Right lobe of liver (tissue), 6 donors: ENCODE measurements at regions not wholly inside any gene's neighbourhood (a gene's known extent, or its start where the extent isn't known, plus 50 kb on each side); places are given as distances from the start of the nearest gene placed in this dataset.
"Not testable (repeated sequence)": the region's sequence is repeated elsewhere in the genome, so short reads cannot be mapped to it uniquely, and the experiment has no call there.

ENCODE experiments used
- ATAC-seq, 4 donors: fragments of 200-7000 bp; cut with Tn5 transposase; one replicate each; pipeline ENCODE4 v1.9.1; 2020; ENCODE audit warnings: mild to moderate bottlenecking in 4 of 4, moderate library complexity in 4 of 4
- DNase-seq, 3 donors: peaks; one replicate each; pipeline ENCODE4 v3.0.0-alpha.2; 2020
- H3K27ac ChIP-seq, 3 donors: fragments of 200-600 bp; one replicate each; pipeline ENCODE4 v1.8.0; 2022
- H3K27me3 ChIP-seq, 2 donors: fragments of 200-600 bp; one replicate each; pipeline ENCODE4 v1.8.0; 2022
- H3K36me3 ChIP-seq, 4 donors: fragments of 200-600 bp; sonication (generic) in 1 of 4; one replicate each; pipeline versions ENCODE4 v1.5.1 to v1.8.0; 2017 to 2022; ENCODE audit warnings: control low read depth in 1 of 4
- H3K4me1 ChIP-seq, 4 donors: fragments of 200-600 bp; sonication (generic) in 1 of 4; one replicate each; pipeline versions ENCODE4 v1.5.1 to v1.8.0; 2017 to 2022; ENCODE audit warnings: control low read depth in 1 of 4
- H3K4me3 ChIP-seq, 3 donors: fragments of 200-600 bp; one replicate each; pipeline ENCODE4 v1.8.0; 2022
- H3K9me3 ChIP-seq, 4 donors: fragments of 200-600 bp; sonication (generic) in 1 of 4; one replicate each; pipeline versions ENCODE4 v1.5.1 to v1.8.0; 2017 to 2022; ENCODE audit warnings: control low read depth in 1 of 4
- POLR2A ChIP-seq: fragments of 450-650 bp; IDR thresholded peaks from one replicate; pipeline ENCODE4 v1.6.1; 2017; ENCODE audit warnings: antibody characterized with exemption, mild to moderate bottlenecking
- WGBS: methylation state at CpG from one replicate; pipeline ENCODE4 v1.1.6; 2018; ENCODE audit warnings: low coverage, low lambda C conversion rate; ENCODE audit not compliant: insufficient coverage; ENCODE audit errors: missing lambda C conversion rate; 5-methylcytosine and 5-hydroxymethylcytosine counted together
- intact Hi-C, 2 donors: fragments of 100-400 bp; cut with DNase I; formaldehyde crosslinking; loops; one replicate each; pipeline versions ENCODE4 v1.11.2 to v1.14.1; 2022
- TF ChIP-seq, protein P1 (sequence below), 4 donors: fragments of 200-600 bp in 3 of 4; fragments of 450-650 bp in 1 of 4; IDR thresholded peaks; one replicate each; pipeline versions ENCODE4 v1.5.1 to v1.8.0; 2016 to 2022; ENCODE audit warnings: antibody characterized with exemption in 4 of 4, mild to moderate bottlenecking in 2 of 4
- donor health status: DM: no; HTN: yes; CAD: no.
- donor health status: DM: no; HTN: no; CAD: no.
- donor health status: DM: no; HTN: no; CAD: no.
- donor health status: DM: no; HTN: yes; CAD: no.
- donor health status: DM: no; HTN: yes; CAD: no.

DNA sequence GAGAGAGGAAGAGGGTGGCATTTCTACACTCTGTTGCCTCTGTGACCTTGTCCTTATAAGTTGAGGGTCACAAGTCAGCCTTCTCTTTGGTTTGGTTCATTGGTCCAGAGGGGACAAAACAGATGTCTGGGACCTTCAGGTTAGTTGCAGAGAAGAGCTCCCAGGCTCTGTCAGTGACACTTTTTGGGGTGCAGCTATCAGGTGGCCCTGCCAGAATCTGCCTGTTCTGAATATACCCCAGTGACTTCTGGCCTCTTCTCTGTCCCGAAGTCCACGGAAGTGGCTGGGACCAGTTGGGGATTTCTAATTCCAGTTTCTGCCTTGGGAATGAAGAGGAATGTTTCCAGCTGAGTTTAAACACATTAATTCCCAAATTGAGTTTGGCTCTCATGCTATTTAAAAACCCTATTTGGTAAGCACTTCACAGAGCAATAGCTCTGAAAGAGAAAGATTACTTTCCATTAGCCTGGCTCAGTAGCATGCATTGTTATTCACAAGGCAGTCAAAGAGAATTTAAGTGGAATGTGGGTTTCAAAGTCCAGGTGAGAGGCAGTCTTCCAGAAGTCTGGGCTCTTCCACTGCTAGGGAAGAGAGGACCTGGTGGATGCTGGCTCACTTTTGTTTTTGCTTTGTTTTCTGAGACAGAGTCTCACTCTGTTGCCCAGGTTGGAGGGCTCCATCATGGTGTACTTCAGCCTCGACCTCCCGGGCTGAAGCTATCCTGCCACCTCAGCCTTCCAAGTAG lies 237.8 kb upstream of the GALNT17 start:
- Histone ChIP-seq H3K36me3 (no peaks in the 10 kb centered on the region), H3K27me3 (no peaks in the 10 kb centered on the region), H3K9me3 (no peaks in the 10 kb centered on the region), H3K27ac (no peak overlapping the region), H3K4me3 (no peak overlapping the region), H3K4me1 (no peaks in the 10 kb centered on the region)
- ATAC-seq (no peak), DNase-seq (no peak)
- WGBS, result 44% methylated on average over 4 of the region's 4 CpGs
- intact Hi-C loops, result no loop called here
- TF ChIP-seq, protein P1, sequence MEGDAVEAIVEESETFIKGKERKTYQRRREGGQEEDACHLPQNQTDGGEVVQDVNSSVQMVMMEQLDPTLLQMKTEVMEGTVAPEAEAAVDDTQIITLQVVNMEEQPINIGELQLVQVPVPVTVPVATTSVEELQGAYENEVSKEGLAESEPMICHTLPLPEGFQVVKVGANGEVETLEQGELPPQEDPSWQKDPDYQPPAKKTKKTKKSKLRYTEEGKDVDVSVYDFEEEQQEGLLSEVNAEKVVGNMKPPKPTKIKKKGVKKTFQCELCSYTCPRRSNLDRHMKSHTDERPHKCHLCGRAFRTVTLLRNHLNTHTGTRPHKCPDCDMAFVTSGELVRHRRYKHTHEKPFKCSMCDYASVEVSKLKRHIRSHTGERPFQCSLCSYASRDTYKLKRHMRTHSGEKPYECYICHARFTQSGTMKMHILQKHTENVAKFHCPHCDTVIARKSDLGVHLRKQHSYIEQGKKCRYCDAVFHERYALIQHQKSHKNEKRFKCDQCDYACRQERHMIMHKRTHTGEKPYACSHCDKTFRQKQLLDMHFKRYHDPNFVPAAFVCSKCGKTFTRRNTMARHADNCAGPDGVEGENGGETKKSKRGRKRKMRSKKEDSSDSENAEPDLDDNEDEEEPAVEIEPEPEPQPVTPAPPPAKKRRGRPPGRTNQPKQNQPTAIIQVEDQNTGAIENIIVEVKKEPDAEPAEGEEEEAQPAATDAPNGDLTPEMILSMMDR (IDR thresholded peaks at IDR 0.05), result no peak

DNA sequence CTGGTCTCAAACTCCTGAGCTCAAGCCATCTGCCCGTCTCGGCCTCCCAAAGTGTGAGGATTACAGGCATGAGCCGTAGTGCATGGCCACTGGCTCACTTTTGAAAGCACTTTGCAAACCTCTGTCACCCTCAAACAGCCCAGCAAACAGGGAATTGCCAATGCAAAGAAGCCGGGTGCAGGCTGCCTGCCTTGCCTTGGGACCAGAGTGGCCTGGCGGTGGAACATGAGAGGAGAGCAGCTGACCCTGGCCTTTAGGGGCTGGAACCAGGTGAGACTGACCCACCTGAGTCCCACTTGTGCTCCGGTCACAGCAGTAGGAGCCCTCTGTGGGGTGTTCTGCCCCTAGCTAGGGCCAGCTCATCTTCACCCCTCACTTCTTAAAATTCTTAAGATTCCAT lies 237.1 kb upstream of the GALNT17 start:
- DNase-seq (no peak), ATAC-seq (no peak)
- no peak overlapping the region for H3K27ac ChIP-seq
- 81% methylated on average over 4 of the region's 6 CpGs for WGBS
- no peaks in the 10 kb centered on the region for H3K27me3 ChIP-seq
- H3K4me3 ChIP-seq, result no peak overlapping the region
- no peaks in the 10 kb centered on the region for H3K4me1 ChIP-seq
- H3K36me3 ChIP-seq, result no peaks in the 10 kb centered on the region
- TF ChIP-seq POLR2A, result no peak
- TF ChIP-seq, protein P1 (IDR thresholded peaks at IDR 0.05), result no peak
- H3K9me3 ChIP-seq, result no peaks in the 10 kb centered on the region
- intact Hi-C loops, result no loop called here

DNA sequence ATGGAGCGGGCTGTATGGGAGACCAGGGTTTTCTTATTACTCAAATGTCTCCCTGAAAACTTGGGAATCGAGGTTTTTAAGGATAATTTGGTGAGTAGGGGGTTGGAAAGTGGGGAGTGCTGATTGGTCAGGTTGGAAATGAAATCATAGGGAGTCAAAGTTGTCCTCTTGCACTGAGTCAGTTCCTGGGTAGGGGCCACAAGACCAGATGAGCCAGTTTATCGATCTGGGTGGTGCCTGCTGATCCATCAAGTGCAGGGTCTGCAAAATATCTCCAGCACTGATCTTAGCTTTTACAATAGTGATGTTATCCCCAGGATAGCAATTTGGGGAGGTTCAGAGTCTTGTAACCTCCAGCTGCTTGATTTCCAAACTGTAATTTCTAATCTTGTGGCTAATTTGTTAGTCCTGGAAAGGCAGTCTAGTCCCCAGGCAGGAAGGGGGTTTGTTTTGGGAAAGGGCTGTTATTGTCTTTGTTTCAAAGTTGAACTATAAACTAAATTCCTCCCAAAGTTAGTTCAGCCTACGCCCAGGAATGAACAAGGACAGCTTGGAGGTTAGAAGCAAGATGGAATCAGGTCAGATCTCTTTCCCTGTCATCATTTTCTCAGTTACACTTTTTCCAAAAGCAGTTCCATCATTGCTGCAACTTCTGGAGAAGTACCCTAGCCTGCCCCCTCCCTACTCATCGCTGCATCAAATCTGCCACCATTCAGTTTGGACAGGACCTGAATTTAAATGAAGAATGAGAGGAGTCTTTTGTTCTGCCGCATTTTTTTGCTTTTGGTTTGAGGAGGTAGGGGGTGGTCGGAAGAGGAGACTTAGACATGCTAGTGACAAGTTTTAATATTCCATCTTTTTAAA lies 236.4 kb upstream of the GALNT17 start:
- DNase-seq, H3K9me3 ChIP-seq, H3K27ac ChIP-seq, H3K4me3 ChIP-seq, H3K4me1 ChIP-seq, ATAC-seq, intact Hi-C loops, H3K36me3 ChIP-seq, H3K27me3 ChIP-seq: not testable (repeated sequence)
- WGBS, result 49% methylated on average over 7 of the region's 7 CpGs

DNA sequence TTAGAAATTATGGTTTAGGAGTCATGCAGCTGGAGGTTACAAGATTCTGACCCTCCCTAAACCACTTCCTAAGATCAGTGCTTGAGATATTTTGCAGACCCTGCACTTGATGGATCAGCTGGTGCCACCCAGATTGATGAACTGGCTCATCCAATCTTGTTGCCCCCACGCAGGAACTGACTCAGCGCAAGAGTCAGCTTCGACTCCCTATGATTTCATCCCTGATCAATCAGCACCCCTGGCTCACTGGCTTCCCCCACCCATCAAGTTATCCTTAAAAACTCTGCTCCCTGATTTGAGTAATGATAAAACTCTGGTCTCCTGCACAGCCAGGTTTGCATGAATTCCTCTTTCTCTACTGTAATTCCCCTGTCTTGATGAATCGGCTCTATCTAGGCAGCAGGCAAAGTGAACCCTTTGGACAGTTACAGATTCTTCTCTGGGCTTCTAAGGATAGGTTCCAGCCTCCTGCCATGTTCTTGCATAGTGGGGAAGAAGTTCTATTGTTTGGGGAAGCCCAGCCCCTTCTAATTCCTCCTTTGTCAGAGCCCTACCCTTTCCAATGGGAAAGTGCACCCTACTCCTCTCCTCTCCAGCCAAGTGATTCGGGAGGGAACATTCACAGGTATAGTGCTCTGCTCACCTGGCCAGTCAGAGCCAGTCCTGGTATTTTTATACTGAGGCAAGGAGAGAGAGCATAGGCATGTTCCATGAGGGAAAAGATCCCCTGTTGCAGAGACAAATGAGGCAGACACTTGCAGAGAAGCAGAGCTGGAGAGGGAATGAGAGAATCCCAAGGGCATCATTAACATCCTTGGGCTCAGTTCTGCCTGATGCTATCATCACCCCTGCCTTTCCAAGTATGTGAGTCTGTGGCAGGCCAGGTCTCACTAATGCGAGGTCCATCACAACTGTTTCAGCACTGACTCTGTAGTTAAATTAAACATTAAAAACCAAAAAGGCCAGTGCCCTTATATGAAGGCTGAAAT lies 224.4 kb upstream of the GALNT17 start:
- TF ChIP-seq, protein P1 (IDR thresholded peaks at IDR 0.05), result no peak
- no peak for TF ChIP-seq POLR2A
- Histone ChIP-seq H3K36me3 (no peaks in the 10 kb centered on the region), H3K4me3 (no peak overlapping the region), H3K9me3 (no peaks in the 10 kb centered on the region), H3K4me1 (no peaks in the 10 kb centered on the region), H3K27ac (no peak overlapping the region), H3K27me3 (no peaks in the 10 kb centered on the region)
- ATAC-seq, result no peak
- 79% methylated on average over 6 of the region's 6 CpGs for WGBS
- intact Hi-C loops, result no loop called here
- no peak for DNase-seq
